Fibroblast of pulmonary artery (primary cell): ENCODE measurements at regions not wholly inside any gene's neighbourhood (a gene's known extent, or its start where the extent isn't known, plus 50 kb on each side); places are given as distances from the start of the nearest gene placed in this dataset.

Source experiments
- DNase-seq: peaks from one replicate; pipeline ENCODE4 v3.0.0-alpha.2; 2010; ENCODE audit warnings: low read depth
- H3K4me3 ChIP-seq: replicated peaks from 2 replicates; pipeline ENCODE4 v1.5.1; 2011; ENCODE audit warnings: low read depth, mild to moderate bottlenecking, control low read depth, low read length, moderate library complexity
- TF ChIP-seq, protein P1 (sequence below): IDR thresholded peaks from 2 replicates; pipeline ENCODE4 v1.5.1; 2011; ENCODE audit warnings: mild to moderate bottlenecking, control low read depth, low read length, inconsistent platforms; ENCODE audit errors: missing control alignments

DNA sequence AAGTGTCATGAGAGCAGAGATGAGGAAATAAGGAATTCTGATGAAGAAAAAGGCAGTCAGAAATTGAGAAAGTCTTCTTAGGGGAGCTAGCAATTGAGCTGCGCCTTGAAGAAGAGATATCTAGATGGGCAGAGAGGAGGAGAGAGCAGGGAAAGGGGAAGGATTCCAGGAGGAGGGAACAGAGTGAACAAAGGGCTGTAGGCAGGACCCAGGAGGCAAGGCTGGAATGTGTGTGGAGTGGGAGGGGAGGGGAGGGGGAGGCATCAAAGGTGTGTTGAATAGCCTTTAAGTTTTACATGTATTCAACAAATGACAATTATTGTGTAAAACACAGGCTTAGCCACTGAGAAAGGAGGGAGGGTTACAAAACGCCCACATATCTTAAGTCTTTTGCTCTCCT lies 164.5 kb downstream of the TDRD15 start:
- H3K4me3 ChIP-seq = no peak overlapping the region
- DNase-seq = no peak
- TF ChIP-seq, protein P1, sequence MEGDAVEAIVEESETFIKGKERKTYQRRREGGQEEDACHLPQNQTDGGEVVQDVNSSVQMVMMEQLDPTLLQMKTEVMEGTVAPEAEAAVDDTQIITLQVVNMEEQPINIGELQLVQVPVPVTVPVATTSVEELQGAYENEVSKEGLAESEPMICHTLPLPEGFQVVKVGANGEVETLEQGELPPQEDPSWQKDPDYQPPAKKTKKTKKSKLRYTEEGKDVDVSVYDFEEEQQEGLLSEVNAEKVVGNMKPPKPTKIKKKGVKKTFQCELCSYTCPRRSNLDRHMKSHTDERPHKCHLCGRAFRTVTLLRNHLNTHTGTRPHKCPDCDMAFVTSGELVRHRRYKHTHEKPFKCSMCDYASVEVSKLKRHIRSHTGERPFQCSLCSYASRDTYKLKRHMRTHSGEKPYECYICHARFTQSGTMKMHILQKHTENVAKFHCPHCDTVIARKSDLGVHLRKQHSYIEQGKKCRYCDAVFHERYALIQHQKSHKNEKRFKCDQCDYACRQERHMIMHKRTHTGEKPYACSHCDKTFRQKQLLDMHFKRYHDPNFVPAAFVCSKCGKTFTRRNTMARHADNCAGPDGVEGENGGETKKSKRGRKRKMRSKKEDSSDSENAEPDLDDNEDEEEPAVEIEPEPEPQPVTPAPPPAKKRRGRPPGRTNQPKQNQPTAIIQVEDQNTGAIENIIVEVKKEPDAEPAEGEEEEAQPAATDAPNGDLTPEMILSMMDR = no peak

DNA sequence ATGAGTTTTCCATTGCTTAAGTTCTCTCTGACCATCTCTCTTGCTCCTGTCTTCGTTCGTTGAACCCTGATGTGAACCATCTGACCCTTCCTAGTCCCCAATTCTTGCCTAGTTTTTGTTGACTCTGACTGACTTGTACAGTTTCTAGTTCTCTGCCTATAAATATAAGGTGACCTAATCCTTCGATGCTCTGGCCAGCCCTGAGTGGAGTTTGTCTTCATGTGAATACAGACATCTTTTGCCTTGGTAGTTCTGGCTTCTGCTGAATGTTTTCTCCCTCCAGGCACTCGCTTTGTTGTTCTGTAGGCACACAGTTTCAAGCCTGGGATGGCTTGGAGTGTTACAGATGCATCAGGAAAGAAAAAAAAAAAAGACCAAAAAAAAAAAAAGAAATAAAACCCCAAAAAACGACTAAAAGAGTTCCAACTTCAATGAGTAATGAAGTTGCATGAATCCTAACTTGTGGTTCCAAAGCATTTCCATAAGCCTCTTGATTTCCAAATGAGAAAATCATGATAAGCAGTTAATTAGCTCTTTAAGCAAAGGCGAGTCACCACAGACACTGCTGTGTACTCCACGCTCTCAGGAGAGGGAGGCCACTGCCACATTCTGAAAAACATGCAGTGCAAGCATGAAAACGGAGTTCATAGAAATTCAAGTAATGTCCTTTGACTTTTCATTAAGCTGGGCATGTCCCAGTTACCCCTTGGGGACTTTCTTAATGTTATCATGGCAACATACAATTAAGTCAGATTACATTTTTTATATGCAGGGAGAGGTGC lies 165.2 kb downstream of the TDRD15 start:
- H3K4me3 ChIP-seq = no peak overlapping the region
- TF ChIP-seq, protein P1 = no peak
- no peak for DNase-seq

DNA sequence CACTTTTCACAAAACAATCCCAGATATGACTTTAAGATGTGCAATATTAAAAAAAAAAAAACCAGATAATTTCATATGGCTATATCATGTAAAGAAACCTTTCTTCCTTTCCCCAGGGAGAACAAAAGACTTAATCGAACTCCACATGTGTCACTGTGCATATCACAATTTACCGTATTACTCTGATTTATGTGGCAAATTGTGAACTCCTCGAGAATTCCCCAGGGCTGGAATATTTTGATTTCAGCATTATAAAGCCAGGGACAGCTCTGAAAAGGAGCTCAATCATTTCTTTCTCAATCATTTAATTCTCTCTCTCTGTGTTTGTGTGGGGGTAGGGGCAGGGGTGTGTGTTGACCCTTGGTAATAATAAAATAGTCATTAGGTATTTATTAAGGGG lies 165.8 kb downstream of the TDRD15 start:
- no peak overlapping the region for H3K4me3 ChIP-seq
- no peak for DNase-seq
- TF ChIP-seq, protein P1 = no peak

DNA sequence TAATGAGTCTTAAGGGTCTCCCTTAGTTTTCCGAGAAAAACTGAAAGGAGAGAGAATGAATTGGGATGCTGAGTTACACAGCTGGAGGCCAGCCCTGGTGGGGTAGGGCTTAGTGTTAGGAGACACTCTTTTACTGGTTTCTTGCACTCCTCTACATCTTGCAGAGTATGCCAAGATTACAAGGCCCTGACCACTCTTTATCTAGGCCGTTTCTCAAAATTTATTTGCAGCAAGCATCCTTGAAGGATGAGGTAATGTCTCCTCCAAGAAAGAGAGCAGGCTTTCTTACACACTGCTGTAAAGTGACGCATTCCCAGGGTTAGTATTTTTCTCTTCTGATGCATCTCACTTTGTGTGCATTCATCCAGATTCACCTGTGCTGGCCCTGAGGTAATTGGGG lies 166.2 kb downstream of the TDRD15 start:
- no peak overlapping the region for H3K4me3 ChIP-seq
- TF ChIP-seq, protein P1 = no peak
- DNase-seq = no peak

DNA sequence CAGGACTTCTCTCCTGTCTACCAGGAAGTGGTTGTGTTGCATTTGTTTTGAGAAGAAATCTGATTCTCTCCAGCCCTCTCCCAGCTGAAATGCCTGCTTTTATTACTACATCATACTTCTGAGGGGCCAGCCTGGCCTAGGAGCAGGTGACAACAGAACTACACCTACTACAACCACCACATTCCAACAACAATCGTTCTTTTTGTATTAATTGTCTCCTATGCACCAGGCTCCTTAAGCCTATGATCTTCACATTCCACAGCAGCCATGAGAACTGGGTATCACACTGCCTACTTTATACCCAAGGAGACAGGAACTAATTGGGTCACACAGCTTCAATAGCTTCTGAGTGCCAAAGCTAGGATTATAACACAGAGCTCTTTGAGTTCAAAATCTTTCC lies 167.7 kb downstream of the TDRD15 start:
- H3K4me3 ChIP-seq = no peak overlapping the region
- TF ChIP-seq, protein P1 = no peak
- no peak for DNase-seq

DNA sequence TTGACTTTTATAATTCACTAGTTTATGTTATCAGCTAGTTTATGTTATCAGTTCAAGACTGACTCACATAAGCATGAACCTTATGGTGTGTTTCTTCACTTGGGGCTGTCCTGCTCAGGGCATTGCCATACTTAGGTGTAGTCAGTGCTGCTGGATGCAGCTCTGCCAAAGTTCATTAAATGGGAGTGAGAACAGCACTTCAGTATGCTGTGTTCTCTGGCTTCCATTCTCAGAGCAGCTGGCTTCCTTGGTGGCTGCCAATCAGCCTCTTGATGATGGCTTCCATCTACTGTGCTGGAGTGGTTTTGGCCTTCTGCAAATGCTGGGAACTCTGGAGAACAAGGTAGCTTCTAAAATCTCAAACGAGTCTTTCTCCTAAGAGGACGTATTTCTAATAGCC lies 170.7 kb downstream of the TDRD15 start:
- DNase-seq = no peak
- H3K4me3 ChIP-seq = no peak overlapping the region
- TF ChIP-seq, protein P1 = no peak

DNA sequence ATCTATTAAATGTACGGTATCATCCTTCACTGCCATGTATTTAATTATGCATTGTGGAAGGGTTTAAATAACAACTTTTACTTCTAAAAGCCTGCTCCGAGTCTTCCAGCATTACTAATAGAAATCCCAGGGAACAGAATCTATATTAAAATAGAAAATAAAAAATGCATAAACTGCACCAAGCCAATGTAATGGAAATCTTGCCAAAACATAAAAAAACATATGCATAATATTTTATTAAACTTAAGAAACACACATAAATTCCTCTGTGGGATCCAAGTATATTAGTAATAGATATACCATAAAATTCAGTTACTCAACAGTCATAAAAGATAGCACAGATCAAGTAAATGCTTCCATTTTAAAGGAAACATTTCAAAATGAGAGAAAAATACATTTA lies 175.6 kb downstream of the TDRD15 start:
- no peak for DNase-seq
- no peak overlapping the region for H3K4me3 ChIP-seq
- TF ChIP-seq, protein P1 = no peak
